ENCODE measurements at regions not wholly inside any gene's neighbourhood (a gene's known extent, or its start where the extent isn't known, plus 50 kb on each side); places are given as distances from the start of the nearest gene placed in this dataset.

GRCh38 chr9:31335529-31336234 lies 1048.8 kb upstream of the ACO1 start:
- Histone ChIP-seq H3K9me3 (ENCODE audit: low read depth) (no peaks in the 10 kb centered on the region), H3K36me3 (no peaks in the 10 kb centered on the region), H3K4me1 (no peaks in the 10 kb centered on the region), H2AFZ (replicated peaks) (no peak overlapping the region), H3K9ac (no peak overlapping the region), H3K27me3 (no peaks in the 10 kb centered on the region), H3K4me2 (no peak overlapping the region), H4K20me1 (ENCODE audit: low read depth) (no peaks in the 10 kb centered on the region), H3K27ac (no peak overlapping the region), H3K4me3 (no peak overlapping the region), H3F3A (ENCODE audit: low read depth) (no peaks in the 10 kb centered on the region), H3K79me2 (ENCODE audit: low read depth) (no peaks in the 10 kb centered on the region)
- no peak for DNase-seq (ENCODE audit: low spot score)
- Mint-ChIP-seq H3K4me1 (no peaks in the 10 kb centered on the region), H3K36me3 (no peaks in the 10 kb centered on the region), H3K27ac (no peak overlapping the region), H3K27me3 (ENCODE audit: insufficient read depth, low read depth) (no peaks in the 10 kb centered on the region), H3K4me3 (no peak overlapping the region), H3K9me3 (no peaks in the 10 kb centered on the region)
- TF ChIP-seq CTCF (IDR thresholded peaks at IDR 0.05) (no peak), EZH2 (IDR thresholded peaks at IDR 0.05) (no peak), EZH2phosphoT487 (IDR thresholded peaks at IDR 0.05) (no peak)

GRCh38 chr9:31336386-31336785 lies 1048.1 kb upstream of the ACO1 start:
- Mint-ChIP-seq H3K27ac (no peak overlapping the region), H3K27me3 (ENCODE audit: insufficient read depth, low read depth) (no peaks in the 10 kb centered on the region), H3K36me3 (no peaks in the 10 kb centered on the region), H3K4me3 (no peak overlapping the region), H3K9me3 (no peaks in the 10 kb centered on the region), H3K4me1 (no peaks in the 10 kb centered on the region)
- H3K9me3 ChIP-seq (ENCODE audit: low read depth), result no peaks in the 10 kb centered on the region
- no peak overlapping the region for H3K9ac ChIP-seq
- H3K36me3 ChIP-seq, result no peaks in the 10 kb centered on the region
- no peak for DNase-seq (ENCODE audit: low spot score)
- TF ChIP-seq EZH2 (IDR thresholded peaks at IDR 0.05), result no peak
- TF ChIP-seq EZH2phosphoT487 (IDR thresholded peaks at IDR 0.05), result no peak
- TF ChIP-seq CTCF (IDR thresholded peaks at IDR 0.05), result no peak
- no peaks in the 10 kb centered on the region for H3K4me1 ChIP-seq
- H3F3A ChIP-seq (ENCODE audit: low read depth), result no peaks in the 10 kb centered on the region
- no peaks in the 10 kb centered on the region for H3K27me3 ChIP-seq
- no peak overlapping the region for H3K27ac ChIP-seq
- H3K4me3 ChIP-seq, result no peak overlapping the region
- no peak overlapping the region for H2AFZ ChIP-seq (replicated peaks)
- no peaks in the 10 kb centered on the region for H3K79me2 ChIP-seq (ENCODE audit: low read depth)
- H3K4me2 ChIP-seq, result no peak overlapping the region
- no peaks in the 10 kb centered on the region for H4K20me1 ChIP-seq (ENCODE audit: low read depth)

DNA sequence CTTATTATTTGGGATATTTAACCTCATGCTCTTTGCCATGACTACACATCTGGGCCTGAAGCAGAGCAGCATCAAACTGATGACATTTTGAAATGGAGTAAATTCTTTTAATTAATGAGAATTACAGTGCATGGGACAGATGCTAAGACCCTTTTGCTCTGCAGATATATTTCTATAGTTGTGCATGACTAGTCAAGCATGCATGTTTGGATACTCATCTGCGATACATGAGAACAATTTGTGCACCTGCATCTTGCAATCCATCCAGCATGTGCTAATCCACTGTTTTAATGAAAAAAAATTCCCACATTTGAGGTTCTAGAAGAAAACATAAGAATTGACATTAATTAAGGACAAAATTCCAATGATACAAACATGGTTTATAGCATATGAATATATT lies 1047.6 kb upstream of the ACO1 start:
- Histone ChIP-seq H2AFZ (replicated peaks) (no peak overlapping the region), H3K4me1 (no peaks in the 10 kb centered on the region), H3K9ac (no peak overlapping the region), H3K9me3 (ENCODE audit: low read depth) (no peaks in the 10 kb centered on the region), H3K4me3 (no peak overlapping the region), H3F3A (ENCODE audit: low read depth) (no peaks in the 10 kb centered on the region), H3K36me3 (no peaks in the 10 kb centered on the region), H3K27ac (no peak overlapping the region), H4K20me1 (ENCODE audit: low read depth) (no peaks in the 10 kb centered on the region), H3K27me3 (no peaks in the 10 kb centered on the region), H3K79me2 (ENCODE audit: low read depth) (no peaks in the 10 kb centered on the region), H3K4me2 (no peak overlapping the region)
- no peak for TF ChIP-seq CTCF (IDR thresholded peaks at IDR 0.05)
- no peak for TF ChIP-seq EZH2 (IDR thresholded peaks at IDR 0.05)
- no peak for TF ChIP-seq EZH2phosphoT487 (IDR thresholded peaks at IDR 0.05)
- Mint-ChIP-seq H3K4me3 (no peak overlapping the region), H3K9me3 (no peaks in the 10 kb centered on the region), H3K36me3 (no peaks in the 10 kb centered on the region), H3K27me3 (ENCODE audit: insufficient read depth, low read depth) (no peaks in the 10 kb centered on the region), H3K4me1 (no peaks in the 10 kb centered on the region), H3K27ac (no peak overlapping the region)
- no peak for DNase-seq (ENCODE audit: low spot score)

All from neural progenitor cell (in vitro differentiated cells).